T-helper 1 cell (primary cell): ENCODE measurements at regions not wholly inside any gene's neighbourhood (a gene's known extent, or its start where the extent isn't known, plus 50 kb on each side); places are given as distances from the start of the nearest gene placed in this dataset.

ENCODE experiments used
- DNase-seq, 5 donors: peaks; one replicate each; pipeline ENCODE4 v3.0.0-alpha.2; 2012 to 2020

DNA sequence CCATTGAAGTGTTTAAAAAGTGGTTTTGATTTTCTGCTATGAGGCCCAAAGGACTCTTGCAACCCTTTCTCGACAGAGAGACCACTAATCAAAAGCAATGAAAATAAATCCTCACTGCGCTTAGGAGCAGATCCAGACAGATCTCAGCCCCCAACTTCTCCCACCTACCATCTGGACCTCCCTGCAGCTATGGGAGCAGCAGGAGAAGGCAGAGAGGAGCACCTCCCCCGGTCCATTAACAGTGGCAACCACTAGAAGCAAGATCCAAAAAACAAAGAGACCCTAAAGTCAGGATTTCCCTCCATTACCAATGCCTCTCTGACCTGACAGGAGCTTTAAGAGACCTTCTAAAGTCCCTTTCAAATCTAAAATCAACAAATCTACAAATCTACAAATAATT, 99.0 kb upstream of the LSM8 start:
- no peak for DNase-seq

- no peak for DNase-seq
These were observed 96.8 kb upstream of the LSM8 start for GRCh38 chr7:118087126-118087525.

DNA sequence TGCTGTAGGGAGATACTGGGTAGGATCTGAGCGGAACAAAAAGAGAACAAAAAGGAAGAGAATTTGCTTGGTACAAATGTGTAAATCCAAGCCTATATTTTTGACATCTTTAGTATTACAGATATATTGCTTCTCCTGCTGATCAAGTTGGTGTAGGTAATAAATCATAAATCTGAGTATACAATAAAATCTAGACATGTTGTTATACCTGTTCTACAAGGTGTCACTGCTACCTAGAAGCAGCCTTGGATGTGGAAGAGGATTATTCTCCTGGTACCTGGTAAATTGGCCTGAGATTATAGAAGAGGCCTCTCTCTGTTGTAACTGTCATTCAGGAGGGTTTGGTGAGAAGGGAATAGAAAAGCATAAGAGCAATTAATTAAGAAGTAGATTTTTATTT, 89.9 kb upstream of the LSM8 start:
- no peak for DNase-seq

- no peak for DNase-seq
These were observed 79.0 kb upstream of the LSM8 start for GRCh38 chr7:118104812-118105441.

DNA sequence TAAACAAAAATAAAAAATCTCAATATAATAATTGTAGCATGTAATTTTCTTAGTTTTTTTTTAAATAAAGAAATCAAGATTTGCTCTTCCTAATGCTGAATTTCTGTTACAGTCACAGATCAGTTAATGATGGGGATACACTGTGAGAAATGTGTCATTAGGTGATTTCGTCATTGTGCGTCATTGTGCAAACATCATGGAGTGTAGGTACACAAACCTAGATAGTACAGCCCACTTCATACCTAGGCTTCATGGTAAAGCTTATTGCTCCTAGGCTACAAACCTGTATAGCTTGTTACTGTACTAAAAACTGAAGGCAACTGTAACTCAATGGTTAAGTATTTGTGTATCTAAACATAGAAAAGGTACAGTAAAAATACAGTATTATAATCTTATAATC, 74.4 kb upstream of the LSM8 start:
- DNase-seq: no peak

DNA sequence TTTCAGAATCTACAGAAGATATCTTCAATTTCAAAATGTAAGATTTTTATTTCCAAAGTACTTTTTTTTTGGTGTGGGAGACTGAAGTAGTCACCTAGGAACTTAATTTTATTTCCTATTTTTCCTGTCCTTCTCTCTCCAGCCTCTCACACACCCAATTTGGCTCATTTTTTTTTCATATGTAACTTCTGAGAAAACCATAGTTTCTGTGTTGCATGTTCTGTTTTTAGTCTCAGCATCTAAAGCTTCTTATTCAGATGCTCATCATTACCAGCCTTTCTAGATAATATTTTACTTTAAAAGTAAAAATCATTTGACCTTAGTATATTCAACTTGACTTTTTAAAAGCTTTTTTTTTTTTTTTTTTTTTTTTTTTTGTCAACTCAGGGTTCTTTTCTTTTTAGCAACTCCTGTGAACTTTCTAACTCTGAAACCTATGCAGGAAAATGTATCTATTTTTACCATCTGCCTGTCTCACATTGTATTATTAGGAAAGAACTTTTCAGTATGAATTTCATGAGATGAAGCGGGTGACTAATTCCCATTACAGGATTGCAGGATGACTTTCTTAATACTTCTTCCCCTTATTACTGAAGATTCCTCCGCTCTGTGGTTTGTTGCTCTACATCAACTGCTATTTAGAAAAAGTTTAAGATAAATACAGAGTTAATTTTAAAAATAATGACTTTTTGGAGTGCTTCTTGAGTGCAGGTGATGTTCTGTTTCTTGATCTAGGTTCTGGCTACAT, 73.6 kb upstream of the LSM8 start:
- DNase-seq: no peak

- no peak for DNase-seq
These were observed 72.6 kb upstream of the LSM8 start for GRCh38 chr7:118111347-118111746.

DNA sequence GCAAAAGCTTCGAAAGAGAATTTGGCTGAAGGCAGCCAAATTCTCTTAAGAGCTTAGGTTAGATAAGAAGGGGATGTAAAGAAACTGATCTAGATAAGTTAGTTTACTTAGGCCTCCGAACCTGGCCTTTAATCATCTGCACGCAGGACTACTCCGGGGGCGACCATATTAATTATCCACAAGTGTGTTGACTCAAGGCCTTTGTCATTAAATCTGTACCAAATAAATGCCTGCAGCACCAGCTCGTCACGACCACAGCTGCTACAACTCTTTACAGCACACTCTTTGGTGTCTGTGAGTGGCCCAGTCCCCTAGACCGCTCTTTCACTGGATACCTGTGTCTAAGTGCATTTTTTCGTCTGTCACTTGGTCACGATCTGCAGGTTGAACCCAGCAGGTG, 69.8 kb upstream of the LSM8 start:
- no peak for DNase-seq

DNA sequence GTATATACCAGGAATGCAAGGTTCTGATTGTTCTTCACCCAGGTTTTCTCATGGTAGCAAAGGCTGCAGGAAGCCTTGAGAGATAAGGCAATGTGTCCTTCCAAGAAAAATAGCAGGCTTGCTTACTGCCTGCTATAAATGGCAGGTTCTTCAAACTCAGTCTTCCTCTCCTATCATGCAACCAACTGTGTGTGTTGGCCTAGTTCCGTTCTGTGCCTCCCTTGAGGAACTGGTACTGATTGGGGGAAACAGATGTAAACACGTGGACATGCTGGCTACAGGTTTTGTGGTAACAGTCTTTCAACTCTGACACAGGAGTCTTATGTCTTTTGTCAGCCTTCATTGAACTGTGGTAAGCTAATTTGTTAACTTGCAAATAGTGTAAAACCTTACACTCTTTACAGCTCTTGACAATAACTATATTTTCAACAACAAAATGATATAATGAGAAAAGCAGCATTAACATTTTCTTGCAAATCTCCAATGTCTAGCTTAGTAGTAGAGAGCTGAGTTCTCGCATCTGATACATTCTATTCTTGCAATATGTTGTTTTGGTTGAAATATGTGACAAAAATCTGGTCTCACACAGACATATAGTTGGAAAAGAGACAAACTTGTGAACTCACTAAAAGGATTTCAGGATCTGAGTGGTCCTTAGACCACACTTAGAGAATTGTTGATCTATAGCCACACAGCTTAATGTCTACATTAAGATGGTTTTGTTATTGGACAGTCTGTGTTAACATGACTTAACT, 54.7 kb upstream of the LSM8 start:
- no peak for DNase-seq

DNA sequence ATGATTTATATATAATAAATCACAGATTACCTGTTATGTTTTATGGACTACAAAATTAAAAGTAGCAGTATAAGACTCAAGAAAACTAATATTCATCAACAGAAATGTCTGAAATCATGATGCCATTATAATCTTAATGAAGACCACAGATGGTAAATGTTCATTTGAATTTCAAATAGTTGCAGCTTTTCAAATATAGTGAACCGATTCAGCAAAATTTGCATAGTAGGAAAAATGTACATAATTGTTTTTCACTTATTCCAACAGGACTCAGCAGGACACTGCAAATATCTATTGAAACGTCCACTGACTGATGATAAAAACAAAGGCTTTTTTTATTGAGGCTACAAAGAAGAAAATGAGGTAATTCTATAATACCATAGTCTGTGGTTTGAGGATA, 51.2 kb upstream of the LSM8 start:
- no peak for DNase-seq
